VCaP (cell line): ENCODE measurements at regions not wholly inside any gene's neighbourhood (a gene's known extent, or its start where the extent isn't known, plus 50 kb on each side); places are given as distances from the start of the nearest gene placed in this dataset.

Source experiments
- H3K27ac ChIP-seq: fragments of 450-650 bp; 2 replicates; pipeline ENCODE4 v1.5.1; 2017
- TF ChIP-seq, protein P1 (sequence below): fragments of 450-650 bp; conservative IDR thresholded peaks from 2 replicates; pipeline ENCODE4 v1.5.1; 2017; ENCODE audit warnings: mild to moderate bottlenecking, moderate library complexity

DNA sequence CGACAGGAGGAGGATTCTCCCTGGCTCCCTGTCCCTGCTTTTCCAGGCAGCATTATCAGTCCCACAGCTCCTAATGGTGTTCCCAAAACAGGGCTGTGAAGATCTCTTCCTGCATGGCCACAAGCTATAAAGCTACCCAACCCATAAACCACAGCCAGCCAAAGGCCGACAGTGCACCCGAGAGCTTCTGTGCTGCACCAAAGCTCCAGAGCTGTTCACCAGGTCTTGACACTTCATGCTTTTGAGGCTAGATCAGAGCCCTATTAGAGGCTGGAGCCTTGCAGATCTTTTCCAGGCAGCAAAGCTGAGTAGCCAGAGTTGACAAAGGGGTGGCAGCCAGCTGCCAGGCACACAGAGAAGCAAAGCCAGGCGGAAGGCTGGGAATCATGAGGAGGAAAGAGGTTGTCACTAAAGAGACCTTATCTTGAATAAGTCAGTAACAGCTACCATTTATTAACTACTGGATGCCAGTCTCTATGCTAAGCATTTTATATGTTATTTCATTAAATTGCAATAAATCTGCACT is 180.4 kb downstream of the KATNAL1 start:
- TF ChIP-seq, protein P1, sequence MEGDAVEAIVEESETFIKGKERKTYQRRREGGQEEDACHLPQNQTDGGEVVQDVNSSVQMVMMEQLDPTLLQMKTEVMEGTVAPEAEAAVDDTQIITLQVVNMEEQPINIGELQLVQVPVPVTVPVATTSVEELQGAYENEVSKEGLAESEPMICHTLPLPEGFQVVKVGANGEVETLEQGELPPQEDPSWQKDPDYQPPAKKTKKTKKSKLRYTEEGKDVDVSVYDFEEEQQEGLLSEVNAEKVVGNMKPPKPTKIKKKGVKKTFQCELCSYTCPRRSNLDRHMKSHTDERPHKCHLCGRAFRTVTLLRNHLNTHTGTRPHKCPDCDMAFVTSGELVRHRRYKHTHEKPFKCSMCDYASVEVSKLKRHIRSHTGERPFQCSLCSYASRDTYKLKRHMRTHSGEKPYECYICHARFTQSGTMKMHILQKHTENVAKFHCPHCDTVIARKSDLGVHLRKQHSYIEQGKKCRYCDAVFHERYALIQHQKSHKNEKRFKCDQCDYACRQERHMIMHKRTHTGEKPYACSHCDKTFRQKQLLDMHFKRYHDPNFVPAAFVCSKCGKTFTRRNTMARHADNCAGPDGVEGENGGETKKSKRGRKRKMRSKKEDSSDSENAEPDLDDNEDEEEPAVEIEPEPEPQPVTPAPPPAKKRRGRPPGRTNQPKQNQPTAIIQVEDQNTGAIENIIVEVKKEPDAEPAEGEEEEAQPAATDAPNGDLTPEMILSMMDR, result no peak
- no peak overlapping the region for H3K27ac ChIP-seq

- TF ChIP-seq, protein P1, result no peak
- peak overlapping the region; percentile 42 for H3K27ac ChIP-seq
Measured at GRCh38 chr13:30125422-30126073, 181.8 kb downstream of the KATNAL1 start.

DNA sequence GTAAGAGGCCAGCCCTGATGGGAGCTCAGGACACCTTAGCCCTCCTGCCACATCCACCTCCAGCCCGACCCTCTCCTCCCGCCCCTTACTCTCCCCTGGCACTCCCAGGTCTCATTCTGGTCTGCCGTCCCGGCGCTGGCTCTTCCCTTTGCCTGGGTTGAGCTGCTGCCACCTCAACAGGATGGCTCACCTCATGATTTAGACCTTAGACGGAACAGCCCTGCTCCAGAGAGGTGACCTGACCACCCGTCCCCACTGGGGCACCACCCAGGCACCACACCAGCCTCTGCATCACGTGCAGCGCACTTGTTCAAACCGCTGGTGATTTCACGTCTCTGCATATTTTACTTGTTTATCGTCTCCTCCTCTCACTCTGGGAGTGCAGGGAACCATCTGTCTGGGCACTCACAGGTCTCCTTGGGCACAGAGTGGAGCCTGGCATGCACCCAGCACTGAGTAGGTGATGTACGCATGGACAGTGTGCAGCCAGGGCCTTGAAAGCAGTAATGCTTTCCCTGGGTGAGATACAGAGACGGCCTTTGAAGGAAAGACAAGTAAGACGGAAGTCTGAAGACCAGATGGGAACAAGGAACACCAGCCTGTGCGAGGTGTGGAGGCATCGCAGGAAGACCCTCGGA is 183.1 kb downstream of the KATNAL1 start:
- TF ChIP-seq, protein P1, result no peak
- peak overlapping the region; percentile 13; the same call in 1 of the 2 replicates for H3K27ac ChIP-seq

GRCh38 chr13:30123575-30123974 is 183.8 kb downstream of the KATNAL1 start:
- H3K27ac ChIP-seq, result no peak overlapping the region
- TF ChIP-seq, protein P1, result no peak

DNA sequence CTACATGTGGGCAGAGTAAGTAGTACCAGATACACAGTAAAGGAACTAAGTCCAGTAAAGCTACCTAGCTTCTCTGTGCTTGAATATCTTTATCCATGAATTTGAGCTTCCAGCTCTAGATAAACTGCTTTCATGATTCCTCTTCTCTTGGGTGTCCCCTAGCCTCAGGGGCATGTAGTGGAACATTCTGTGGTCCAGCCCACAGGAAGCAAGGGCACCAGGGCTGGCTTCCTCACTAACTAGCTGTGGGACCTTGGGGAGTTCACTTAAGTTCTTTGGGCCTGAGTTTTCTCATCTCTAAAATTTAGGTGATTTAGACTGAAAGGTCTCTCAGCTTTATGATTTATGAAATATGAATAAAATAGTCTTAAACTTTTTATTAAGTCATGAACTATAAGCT is 185.7 kb downstream of the KATNAL1 start:
- no peak overlapping the region for H3K27ac ChIP-seq

GRCh38 chr13:30121244-30121643 is 186.1 kb downstream of the KATNAL1 start:
- H3K27ac ChIP-seq, result no peak overlapping the region
- TF ChIP-seq, protein P1, result no peak

More for the DNA sequence above, 185.7 kb downstream of the KATNAL1 start:
- TF ChIP-seq, protein P1, result no peak

- peak overlapping the region; percentile 62 for H3K27ac ChIP-seq
- TF ChIP-seq, protein P1, result no peak
Measured at GRCh38 chr13:30120133-30120822, 187.1 kb downstream of the KATNAL1 start.
